Stimulated activated CD8-positive, alpha-beta memory T cell treated with anti-CD3 and anti-CD28 coated beads, Interleukin-12 subunit alpha, Interleukin-12 subunit beta, amount 100 ng/mL, for 24 hours (primary cell): ENCODE measurements at regions not wholly inside any gene's neighbourhood (a gene's known extent, or its start where the extent isn't known, plus 50 kb on each side); places are given as distances from the start of the nearest gene placed in this dataset.
"Not testable (repeated sequence)": the region's sequence is repeated elsewhere in the genome, so short reads cannot be mapped to it uniquely, and the experiment has no call there.

Experiments used
- DNase-seq: peaks from one replicate; pipeline ENCODE4 v3.0.0-alpha.2; 2020; ENCODE audit errors: extremely low read depth

DNA sequence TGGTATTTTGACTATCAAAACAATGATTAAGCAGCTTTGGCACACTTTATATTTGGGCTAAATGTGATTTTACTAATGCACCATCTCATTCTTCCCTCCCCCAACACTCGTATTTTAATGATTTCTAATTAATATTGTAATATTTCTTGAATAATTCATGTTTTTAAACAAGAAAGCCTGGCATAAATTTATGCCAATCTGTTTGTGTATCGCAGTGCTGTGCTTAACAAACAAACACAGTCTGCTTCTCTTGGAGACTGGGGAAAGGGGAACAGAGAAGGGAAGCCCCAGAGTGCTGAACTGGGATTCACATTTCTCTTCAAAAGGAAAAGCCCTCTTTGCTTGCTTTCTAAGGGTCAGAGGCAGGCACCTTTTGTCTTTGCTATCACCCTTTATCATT, 496.9 kb upstream of the STXBP6 start:
- no peak for DNase-seq

DNA sequence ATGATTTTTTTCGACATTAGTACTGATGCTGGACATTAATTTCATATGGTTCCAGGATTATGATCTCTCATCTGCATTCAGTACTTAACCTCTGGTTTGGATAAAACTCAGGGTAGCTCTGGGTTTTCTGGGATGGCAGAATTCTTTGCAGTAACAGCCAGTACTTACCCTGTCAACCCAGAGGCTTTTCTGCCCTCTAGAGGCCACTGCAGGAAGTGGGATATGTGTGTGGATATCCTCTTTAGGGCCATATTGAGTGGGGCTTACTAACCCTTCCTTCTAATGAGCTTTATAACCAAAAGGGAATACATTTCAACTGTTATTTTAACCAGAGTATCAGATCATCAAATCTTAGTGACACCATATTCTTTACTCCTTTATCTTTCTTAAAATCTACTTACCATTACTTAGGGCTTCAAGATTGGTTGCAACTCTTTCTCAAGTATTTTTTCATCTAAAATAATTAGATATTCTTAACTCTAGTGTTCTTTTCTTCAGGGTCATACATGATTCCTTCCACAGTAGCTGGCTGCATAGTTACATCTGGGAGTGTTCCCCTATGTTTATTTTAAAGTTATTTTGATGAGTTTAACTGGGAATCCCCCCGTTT, 488.0 kb upstream of the STXBP6 start:
- no peak for DNase-seq

DNA sequence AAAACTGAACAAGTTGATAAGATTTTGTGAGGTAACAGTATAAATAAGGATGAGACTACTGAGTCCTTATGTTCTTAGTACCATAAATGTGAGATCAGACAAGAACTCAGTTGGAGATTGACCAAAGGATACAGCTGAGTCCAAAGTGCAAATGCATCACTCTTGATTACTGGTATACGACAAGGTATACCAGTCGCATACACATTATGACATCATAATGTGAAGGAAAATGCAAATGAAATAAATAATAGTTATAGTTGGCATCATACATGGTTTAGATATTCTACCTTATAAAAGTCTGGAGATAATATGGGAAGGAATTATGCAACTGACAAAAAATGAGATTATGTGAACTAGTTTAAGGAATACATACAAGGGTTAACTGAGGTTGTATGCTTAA, 476.3 kb upstream of the STXBP6 start:
- DNase-seq, result no peak

DNA sequence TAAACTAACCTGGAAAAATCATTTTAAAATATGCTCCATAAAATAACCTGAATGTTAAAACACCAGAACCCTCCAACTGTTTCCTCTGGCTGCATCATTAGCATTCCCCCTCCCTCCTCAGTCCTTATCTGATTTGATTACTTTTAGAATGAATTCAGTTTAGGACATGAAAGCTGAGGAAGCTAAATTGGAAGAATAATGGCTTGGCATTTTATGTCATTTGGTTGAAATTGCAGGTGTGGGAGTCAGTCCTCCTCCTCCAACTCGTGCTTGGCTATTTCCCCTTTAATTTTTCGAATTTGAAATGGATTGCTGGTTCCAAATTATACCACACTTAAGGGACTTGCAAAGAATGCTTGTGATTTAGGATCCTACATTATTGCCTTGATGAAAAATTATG, 473.0 kb upstream of the STXBP6 start:
- no peak for DNase-seq

DNA sequence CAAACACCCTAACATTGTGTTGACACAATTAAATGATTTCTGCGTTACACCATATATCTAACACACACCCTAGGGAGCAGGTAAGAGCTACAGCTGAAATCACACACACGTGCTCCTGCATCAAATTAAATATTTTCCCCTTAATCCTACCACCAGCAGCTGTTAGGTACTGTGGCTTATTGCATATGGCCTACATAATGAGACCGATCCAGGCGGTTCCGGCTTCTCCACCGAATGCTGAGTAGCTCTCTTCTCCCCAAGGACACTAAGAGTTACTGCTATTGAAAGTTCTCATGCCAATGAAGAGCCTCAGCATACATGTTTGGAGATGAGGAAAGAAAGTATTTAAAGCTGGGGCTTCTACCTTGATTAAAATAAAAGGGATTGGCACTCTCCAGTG, 472.2 kb upstream of the STXBP6 start:
- no peak for DNase-seq

DNA sequence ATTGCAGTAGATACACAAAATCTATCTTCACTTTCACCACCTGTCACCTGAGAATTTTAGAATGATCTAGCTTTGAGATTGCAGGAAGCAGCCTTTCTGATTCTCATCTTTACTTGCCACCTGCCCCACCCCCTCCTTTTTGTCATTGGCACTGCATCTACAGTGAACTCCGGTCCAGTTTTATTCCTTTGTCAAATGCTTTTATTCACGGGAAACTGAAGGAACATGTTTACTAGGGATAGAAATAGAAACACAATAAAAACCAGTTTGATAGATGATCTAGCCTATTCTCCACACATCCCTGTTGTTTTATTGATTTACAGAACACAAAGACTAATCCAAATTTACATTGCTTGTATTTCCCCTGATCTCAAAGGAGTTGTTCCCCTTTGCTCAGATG, 471.7 kb upstream of the STXBP6 start:
- DNase-seq, result no peak

DNA sequence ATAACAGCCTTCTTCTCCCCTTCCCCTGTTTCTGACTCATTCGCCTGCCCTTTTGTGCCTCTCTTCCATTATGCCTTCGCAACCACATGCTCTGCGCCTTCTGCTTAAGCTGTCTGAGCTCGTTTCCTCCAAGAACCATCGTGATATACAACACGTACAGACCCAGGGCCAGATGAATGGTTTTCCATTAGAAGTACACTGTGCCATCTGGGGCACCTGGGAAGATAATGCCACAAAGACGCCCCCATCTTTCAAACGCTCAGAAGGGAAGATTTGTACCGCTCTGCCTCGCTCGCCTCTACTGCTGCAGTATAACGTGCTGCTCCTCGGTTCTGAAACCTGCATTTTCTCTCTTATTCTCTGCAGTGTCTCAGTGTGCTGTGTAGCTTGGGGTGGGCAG, 470.9 kb upstream of the STXBP6 start:
- no peak for DNase-seq

DNA sequence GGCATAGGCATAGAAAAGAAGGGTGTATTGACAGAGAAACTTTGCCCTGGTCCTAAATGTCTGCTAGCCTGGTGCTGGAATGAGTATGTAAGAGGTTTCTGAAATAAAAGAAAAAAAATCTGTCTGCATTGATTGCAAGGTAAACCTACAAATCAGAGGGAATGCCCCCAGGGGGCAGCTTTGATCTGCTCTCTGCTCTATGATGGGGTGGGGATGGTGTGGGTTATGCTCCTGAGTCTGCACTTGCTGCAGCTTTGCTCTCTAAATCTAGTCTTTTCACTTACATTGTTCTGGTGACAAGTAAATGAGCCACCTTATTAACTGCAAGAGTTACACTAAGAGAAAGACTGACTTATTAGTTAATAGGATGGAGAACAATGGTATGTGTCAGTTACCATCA, 468.4 kb upstream of the STXBP6 start:
- DNase-seq, result no peak

DNA sequence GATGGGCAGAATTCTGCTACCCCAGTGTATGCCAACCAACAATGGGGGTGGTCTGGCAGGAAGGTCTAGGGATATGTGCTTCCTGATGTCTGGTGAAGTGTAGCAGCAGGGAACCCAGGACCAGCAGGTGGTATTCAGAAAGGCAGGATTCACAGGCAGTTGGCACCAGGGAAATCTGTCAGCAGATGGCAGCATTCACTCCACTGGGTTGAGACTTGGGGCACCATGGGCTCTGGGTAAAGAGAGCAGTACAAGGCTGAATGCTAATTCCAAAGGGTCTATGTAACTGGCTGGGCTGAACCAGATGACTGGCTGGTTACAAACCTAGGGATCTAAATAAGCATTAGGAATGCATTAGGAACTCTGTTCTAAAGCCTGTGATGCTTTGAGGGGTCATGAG, 466.9 kb upstream of the STXBP6 start:
- no peak for DNase-seq

DNA sequence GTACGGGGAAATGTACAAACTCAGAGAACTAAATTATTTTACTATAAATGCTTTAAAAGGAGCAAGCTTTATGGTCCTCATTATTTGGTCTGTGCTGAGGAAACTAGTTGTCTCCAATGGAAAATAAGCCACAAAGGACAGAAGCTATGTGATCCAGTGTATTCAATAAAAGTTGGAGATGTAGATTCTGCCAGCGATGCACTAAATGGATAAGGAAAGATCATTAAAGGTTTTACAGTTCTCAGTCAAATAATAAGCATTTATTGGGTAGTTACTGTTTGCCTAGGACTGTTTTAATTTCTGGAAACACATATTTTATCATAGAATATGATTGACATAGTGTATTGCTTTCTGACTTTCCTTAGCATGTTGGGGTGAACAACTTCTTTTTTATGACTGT, 458.9 kb upstream of the STXBP6 start:
- DNase-seq, result no peak

DNA sequence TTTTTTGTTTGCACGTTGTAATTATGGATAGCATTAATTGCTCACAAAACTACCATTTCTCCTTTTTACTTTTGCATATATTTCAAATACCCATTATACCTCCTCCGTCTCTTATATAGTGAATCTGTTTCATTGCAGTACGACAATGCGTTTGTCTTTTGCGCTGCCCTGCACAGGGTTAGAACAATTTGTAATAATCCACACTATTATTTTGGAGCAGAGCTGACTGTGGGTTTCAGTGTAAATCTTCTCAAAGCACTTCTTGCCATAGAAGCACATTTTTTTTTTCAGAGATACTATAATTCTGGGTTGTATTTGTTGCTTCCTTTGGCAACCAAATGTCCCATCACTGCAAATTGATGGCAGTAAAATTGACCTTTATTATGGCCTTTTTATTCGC, 451.8 kb upstream of the STXBP6 start:
- DNase-seq, result no peak

DNA sequence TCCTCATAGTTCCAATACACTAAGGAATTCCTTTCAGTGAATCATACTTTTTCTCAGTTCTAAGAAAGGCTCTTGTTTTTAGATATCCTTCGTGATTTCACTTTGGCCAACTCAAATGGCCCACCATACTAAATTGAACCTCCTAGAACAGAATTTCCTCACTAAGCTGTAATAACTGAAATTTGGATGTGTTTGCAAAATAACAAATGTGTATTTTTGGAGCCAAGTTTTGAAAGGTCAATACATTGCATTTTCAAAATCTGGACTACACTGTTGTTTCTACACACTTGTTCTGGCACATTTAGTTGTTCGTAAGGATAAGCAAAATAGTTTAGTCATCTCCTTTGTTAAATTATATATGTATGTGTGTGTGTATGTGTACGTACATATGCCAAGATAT, 439.0 kb upstream of the STXBP6 start:
- DNase-seq, result no peak

DNA sequence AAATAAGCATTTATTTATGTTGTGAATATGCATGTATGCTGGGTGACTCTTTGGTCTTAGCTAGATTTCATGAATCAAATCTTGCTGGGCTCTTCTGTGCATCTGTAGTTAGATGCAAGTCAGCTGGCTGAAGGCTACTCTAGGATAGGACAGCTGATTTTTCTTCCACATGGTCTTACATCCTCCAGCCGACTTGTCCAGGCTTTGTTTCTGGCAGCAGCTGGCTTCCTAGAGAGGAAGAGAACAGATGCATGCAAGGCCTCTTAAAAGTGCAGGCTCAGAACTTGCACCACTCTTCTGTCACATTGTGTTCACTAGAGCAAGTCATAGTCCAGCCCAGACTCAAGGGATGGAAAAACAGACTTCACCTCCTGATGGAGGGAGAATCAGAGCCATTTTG, 435.4 kb upstream of the STXBP6 start:
- DNase-seq, result no peak

DNA sequence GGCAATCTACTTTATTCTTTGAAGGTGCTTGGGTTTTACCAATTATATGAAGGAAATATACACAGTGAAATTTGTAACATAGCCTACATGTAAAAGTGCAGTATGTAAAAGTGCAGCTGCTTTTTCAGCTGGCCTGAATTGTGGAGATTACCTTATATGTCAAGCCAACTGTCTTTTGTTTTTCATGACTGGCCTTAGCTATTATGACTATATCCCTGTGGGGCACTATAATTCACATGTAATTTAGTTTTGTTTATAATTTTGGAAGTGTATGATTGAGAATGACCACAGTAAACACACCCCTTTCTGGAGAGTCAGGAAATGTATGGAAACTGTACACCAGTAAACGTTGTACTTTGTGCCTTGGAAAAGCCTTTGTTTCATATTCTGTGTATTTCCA, 435.0 kb upstream of the STXBP6 start:
- DNase-seq, result no peak

DNA sequence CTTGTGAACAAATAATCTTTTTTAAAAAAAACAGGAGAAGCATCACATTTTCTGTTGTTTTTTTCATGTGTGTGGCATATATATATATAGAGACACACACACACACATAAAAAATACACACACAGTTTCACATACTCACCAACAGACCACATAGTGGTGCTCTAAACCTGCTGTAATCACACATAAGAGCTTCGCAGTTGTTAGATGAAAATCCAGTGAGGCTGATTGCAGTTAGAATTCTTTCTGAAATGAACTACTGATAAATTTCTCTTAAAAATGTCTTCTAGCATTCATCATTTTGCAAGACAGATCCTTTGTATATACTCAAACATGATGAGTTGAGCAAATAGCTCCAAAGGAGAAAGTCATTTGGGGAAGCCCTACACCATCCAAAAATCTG, 434.3 kb upstream of the STXBP6 start:
- no peak for DNase-seq

DNA sequence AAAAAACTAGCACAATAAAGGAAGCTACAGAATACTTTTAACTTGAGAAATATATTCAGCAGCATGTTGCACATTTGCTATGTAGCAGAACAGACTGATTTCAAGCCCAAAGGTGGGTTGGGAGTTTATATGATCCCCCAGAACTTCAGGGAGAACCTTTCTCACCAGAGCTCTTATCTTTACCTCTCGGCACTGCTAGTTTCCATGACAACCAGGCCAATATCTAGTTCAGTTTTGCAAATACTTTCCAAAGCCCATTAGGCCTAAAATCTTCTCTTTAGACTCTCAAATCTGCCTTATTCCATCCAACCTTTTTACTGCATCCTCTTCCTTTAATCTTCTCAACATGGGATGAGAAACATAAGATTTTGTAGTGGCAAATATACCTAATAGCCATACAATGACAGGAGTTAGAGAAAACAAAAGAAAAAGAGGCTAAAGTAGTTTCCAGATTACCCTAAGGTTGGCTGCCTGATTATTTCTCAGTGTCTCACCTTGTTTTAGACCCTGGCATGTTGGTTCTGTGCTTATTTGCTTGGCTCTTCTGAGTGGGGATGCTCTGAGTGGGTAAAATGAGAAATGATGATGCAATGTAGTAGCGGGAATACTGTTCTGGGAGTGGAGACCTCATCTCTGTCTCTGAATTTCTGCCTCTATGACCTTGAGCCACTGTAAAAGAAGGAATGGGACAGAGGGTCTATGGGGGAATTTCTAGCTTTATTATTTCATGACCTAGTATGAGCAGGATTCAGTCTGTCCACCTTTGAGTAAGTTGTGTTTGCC, 427.6 kb upstream of the STXBP6 start:
- DNase-seq, result no peak

DNA sequence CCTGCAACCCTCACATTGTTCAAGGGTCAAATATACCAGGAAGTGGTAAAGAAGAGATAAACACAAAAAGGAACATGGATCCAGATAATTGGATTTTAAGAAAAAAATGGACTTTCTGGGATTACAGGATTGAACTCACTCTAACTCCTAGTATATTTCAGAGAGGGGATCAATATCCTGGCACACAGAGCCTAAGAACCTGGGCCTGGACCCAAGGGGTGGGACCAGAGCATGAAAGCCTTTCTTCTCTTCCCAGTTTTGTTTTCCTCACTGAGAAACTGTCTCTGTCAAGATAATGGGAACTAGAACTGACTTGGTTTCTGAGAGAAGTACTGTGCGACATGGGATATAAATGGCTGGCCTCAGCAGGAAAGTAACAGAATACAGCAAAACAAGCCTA, 422.8 kb upstream of the STXBP6 start:
- no peak for DNase-seq

DNA sequence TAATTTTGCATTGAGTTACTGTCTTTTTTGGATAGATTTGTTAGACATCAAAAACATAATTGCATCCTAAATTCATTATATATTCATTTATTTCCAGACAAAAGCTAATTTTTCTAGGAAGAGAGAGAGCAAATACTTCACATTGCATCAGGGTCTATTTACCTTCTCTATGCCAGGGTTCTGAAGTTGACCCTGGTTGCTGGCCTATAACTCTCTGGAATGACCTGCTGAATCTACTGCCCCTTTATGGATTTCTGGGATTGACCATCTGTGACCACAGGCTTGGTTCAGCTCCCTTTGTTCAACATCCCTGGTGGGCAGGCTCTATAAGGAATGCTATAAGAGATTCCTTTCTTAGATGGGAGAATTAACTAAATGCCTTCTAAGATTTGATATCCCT, 414.8 kb upstream of the STXBP6 start:
- no peak for DNase-seq

DNA sequence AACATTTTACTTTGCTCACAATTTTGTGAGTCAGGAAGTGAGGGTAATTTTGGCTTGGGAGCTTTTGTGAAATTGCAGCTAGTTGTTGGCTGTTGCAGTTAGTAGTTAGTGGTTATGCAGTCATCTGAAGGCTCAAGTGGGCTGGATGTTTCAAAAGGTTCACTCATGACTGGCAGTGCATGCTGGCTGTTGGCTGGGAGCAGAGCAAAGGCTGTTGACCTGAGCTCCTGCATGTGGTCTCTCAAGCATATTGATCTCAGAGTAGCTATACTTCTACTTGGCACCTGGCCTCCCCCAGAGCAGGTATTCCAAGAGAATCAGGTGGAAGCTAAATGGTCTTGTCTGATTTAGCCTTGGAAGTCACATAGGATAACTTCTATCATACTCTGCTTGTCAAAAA, 414.1 kb upstream of the STXBP6 start:
- no peak for DNase-seq

DNA sequence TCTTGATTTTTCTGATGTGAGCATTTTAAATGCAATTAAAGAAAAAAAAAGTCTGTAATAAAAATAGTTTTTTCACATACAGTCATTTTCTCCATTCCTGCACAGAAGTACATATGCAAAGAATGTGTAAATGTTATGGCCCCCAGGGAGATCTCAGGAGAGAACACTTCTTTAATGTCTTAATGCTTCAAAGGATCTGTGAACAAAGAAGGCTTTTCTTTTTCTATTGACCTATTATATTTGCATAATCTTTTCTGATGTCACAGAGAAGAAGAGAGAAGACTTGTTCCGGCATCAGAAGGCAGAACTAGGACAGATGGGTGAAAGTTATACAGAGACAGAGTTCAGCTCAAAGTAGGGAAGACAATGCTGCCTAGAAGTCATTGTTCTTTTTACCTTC, 413.5 kb upstream of the STXBP6 start:
- no peak for DNase-seq

DNA sequence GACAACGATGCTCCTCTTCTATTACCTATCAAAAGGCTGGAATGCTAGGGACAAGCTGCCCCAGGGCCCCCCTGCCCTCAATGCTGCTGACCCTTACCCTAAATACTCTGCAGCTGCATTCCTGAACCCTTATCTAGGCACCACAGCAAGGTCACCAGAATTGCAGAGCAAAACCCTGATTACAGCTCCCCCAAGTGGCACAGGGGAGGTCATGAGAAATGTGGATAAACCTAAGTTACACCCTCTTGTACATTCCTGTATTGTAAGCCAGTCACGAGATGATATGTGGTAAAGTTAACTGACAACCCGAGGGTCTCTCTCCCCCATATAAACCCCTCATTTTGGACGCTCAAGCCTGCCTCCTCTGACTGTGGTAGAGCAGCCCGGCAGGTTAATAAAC, 411.8 kb upstream of the STXBP6 start:
- DNase-seq, result no peak

DNA sequence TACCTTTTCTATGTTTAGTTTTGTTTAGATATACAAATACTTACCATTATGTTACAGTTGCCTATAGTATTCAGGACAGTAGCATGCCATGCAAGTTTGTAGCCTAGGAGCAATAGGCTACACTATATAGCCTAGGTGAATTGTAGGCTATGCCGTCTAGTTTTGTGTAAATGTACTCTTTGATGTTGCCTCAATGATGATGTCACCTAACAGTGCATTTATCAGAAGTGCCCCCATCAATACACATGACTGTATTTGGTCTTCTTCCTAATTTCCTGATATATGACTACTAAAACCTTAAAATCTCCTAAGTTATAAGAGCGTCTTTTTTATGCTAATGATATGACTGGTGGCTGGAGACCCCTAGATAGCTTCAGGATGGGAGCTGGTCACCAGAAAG, 394.4 kb upstream of the STXBP6 start:
- no peak for DNase-seq

DNA sequence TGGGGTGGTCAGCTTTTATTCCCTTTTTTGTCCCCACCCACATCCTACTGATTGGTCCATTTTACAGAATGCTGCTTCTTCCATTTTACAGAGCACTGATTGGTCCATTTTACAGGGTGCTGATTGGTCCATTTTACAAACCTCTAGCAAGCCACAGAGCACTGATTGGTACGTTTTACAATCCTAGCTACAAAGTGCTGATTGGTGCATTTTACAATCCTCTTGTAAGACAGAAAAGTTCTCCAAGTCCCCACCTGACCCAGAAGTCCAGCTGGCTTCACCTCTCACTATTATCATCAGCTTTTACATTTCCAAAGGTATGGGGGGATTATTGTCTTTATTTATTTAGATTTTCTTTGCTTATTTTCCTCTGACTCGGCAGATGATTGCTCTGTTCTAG, 390.4 kb upstream of the STXBP6 start:
- DNase-seq, result not testable (repeated sequence)

DNA sequence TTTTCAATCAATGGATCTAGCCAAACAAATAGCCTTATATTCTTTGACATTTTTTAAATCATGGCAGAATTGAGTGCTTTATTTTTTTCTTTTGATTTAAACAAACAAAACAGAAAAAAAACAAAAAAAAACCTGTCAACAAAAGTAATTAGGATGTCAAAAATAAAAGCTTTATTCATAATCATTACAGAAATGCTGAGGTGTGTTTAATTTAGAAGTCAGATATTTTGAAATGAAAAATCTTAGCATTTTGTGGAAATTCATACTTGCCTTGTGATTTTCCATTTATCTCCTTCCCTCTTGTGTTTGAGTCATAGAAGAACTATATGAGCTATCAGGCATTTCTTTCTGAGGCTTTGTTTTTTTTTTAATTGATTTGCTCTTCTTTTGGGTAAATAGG, 387.0 kb upstream of the STXBP6 start:
- no peak for DNase-seq
